ENCODE measurements at regions not wholly inside any gene's neighbourhood (a gene's known extent, or its start where the extent isn't known, plus 50 kb on each side); places are given as distances from the start of the nearest gene placed in this dataset.

DNA sequence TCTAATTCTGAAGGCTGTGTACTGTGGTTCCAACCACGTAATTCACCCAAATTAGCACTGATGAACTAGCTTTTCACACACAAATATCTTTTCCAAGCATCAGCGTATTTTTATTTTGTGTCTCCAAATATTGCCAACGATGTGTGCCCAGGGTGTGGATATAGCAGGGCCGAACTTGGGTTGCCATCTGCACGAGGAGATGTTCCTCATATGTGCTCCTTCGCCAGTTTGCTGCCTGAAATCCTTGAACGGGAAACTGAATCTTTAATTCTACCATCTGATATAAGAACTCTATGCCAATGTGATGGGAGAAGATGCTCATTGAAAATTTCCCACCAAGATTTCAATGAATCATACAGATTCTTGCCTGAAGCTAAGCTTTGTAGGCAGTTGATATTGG is 121.5 kb upstream of the ZNF438 start:
- no peak overlapping the region for H3K4me3 ChIP-seq (ENCODE audit: low read depth, low read length)
- in situ Hi-C loops (cut with HindIII; ENCODE audit: low sequenced_read_pairs): no loop called here
- TF ChIP-seq, protein P1, sequence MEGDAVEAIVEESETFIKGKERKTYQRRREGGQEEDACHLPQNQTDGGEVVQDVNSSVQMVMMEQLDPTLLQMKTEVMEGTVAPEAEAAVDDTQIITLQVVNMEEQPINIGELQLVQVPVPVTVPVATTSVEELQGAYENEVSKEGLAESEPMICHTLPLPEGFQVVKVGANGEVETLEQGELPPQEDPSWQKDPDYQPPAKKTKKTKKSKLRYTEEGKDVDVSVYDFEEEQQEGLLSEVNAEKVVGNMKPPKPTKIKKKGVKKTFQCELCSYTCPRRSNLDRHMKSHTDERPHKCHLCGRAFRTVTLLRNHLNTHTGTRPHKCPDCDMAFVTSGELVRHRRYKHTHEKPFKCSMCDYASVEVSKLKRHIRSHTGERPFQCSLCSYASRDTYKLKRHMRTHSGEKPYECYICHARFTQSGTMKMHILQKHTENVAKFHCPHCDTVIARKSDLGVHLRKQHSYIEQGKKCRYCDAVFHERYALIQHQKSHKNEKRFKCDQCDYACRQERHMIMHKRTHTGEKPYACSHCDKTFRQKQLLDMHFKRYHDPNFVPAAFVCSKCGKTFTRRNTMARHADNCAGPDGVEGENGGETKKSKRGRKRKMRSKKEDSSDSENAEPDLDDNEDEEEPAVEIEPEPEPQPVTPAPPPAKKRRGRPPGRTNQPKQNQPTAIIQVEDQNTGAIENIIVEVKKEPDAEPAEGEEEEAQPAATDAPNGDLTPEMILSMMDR (IDR thresholded peaks at IDR 0.05; ENCODE audit: low read depth, low read length): no peak
- DNase-seq (ENCODE audit: low read depth, low spot score): no peak

DNA sequence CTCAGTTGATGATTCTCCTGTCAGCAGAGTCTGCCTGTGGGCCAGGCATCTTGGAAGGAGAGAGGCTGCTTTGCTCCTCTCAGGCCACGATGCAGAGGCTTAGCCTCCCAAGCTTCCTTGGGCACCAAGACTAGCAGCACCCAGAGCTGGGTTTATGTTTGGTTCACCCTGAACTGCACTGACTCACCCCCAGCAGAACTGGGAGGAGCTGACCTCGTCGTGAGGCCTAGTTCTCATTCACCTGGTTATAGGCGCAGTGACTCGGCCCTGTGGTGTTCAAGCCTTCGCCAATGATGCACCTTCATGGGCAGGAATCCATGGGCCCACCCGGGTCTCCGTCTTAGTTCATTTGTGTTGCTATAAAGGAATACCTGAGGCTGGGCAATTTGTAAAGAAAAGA is 122.0 kb upstream of the ZNF438 start:
- no peak for DNase-seq (ENCODE audit: low read depth, low spot score)
- TF ChIP-seq, protein P1 (IDR thresholded peaks at IDR 0.05; ENCODE audit: low read depth, low read length): no peak
- in situ Hi-C loops (cut with HindIII; ENCODE audit: low sequenced_read_pairs): no loop called here
- no peak overlapping the region for H3K4me3 ChIP-seq (ENCODE audit: low read depth, low read length)

DNA sequence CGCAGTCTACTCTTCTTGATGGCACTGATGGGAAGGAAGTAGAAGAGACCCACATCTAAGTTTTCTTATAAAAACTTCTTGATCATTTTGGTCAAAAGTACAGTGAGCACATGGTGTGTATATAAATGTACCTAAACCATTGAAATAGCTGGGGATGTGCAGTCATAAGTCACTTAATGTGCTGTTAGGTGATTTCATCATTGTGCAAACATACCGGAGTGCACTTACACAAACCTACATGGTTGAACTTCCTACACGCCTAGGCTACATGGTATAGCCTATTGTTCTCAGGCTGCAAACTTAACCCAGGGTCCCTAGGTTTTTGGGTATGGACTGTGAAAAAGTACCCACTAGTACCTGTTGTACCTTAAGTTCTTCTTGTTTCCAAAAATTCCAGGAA is 123.3 kb upstream of the ZNF438 start:
- in situ Hi-C loops (cut with HindIII; ENCODE audit: low sequenced_read_pairs): no loop called here
- TF ChIP-seq, protein P1 (IDR thresholded peaks at IDR 0.05; ENCODE audit: low read depth, low read length): no peak
- no peak overlapping the region for H3K4me3 ChIP-seq (ENCODE audit: low read depth, low read length)
- no peak for DNase-seq (ENCODE audit: low read depth, low spot score)

DNA sequence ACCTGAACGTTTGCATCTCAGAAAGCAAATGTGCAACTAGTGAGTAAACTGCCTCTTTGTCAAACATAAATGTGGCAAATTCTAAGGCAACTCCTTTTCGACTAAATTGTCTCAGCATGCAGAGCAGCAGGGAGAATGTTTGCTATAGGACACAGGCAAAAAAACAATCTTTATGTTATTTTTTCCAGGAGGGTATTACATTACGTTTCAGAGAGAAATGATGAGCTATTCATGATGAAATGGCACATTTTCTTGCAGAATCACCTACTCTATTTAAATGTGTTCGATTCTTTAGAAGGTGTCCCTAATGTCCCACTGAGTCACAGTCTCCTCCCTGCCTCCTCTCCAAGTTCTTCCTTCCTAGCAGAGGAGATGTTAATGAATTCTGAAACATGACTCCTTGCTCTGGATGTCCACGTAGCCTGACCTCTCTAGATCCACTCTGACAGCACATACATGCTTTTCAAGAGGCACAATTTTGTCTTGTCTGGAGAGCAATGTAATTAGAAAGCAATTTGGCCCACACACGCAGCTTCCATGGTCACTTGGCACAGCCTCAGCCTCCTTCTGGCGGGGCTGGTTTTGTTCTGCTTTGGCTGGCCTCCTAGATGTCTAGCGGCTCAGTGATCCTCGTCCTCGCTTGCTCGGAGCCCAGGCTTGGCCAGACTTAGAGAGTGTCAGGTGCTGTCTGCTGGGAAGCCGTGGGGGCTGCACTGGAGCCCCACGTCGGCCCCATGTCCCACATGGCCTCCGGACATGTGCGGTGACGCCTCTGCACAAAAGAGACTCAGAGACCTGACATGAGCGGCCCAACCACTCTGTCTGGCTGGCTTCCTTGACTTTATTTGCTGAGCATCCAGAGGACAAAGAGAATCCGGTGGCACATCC is 125.7 kb upstream of the ZNF438 start:
- TF ChIP-seq, protein P1 (IDR thresholded peaks at IDR 0.05; ENCODE audit: low read depth, low read length): no peak
- in situ Hi-C loops (cut with HindIII; ENCODE audit: low sequenced_read_pairs): no loop called here
- DNase-seq (ENCODE audit: low read depth, low spot score): peak; percentile 84
- no peak overlapping the region for H3K4me3 ChIP-seq (ENCODE audit: low read depth, low read length)

DNA sequence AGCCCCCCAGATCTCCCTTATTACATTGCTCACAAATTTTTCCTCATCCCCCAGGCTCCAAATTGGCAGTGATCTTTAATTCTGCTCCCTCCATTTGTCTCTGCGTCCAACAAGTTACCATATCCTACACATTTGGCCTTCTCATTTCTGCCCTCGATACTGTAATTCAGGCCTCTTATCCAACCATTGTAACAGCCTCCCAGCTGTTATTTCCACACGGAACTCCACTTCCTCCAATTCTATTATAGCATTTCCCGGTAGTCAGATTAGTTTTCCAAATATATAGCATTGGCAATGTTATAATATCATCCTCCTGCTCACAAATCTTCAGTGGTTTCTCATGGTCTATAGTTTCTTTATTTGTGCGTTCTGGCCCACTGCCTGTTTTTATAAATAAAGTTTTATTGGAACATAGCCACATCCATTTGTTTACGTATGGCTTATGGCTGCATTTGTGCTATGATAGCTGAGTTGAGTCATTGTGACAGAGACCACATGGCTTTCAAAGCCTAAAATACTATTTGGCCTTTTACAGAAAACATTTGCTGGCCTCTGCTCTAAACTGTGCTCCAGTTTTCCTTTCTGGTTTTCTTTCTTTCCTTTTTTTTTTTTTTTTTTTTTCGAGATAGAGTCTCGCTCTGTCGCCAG is 126.5 kb upstream of the ZNF438 start:
- H3K4me3 ChIP-seq (ENCODE audit: low read depth, low read length): no peak overlapping the region
- in situ Hi-C loops (cut with HindIII; ENCODE audit: low sequenced_read_pairs): no loop called here
- TF ChIP-seq, protein P1 (IDR thresholded peaks at IDR 0.05; ENCODE audit: low read depth, low read length): no peak
- DNase-seq (ENCODE audit: low read depth, low spot score): peak; percentile 40

DNA sequence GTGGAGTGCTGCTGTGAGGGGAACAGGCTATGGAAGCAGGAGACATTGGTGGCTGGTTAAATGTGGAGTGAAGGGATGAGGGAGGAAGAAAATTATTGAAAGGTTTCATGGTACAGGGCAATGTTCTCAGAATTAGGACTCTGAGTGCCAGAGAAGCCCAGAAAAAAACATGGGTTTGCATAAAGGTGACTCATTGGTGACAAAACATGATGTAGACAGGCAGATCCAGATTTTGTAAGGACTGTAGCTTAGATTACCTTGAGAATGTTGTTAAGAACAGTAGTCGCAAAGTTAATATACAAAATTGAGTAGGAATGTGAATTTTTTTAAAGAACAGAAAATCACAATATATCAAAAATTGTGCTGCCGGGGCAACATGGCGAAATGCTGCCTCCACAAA is 134.9 kb upstream of the ZNF438 start:
- in situ Hi-C loops (cut with HindIII; ENCODE audit: low sequenced_read_pairs): no loop called here
- no peak overlapping the region for H3K4me3 ChIP-seq (ENCODE audit: low read depth, low read length)
- TF ChIP-seq, protein P1 (IDR thresholded peaks at IDR 0.05; ENCODE audit: low read depth, low read length): no peak
- no peak for DNase-seq (ENCODE audit: low read depth, low spot score)

Data from astrocyte of the spinal cord (primary cell).